ENCODE measurements at regions not wholly inside any gene's neighbourhood (a gene's known extent, or its start where the extent isn't known, plus 50 kb on each side); places are given as distances from the start of the nearest gene placed in this dataset.

DNA sequence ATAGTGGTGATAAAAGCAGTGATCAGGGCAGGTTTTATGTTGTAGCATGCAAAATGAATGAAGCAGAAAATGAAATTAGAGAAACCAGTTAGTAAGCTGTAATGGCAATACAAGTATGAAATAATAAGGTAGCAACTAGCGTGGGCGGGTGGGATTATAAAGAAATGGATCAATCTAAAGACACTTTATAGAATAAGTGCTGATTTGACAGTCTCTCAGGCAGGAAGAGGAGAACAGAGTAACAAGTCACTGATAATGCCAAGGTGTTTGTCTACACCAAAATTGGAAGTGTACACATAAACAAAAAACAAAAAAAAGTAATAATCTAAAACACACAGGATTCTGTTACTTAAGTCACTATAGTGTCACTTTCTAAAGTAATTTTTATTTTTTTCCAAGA lies 51.0 kb upstream of the PCBP1 start:
- TF ChIP-seq CTCF (IDR thresholded peaks at IDR 0.05) (no peak), POLR2A (IDR thresholded peaks at IDR 0.05) (no peak)
- intact Hi-C loops (cut with DNase I): no loop called here
- WGBS, 4 donors: 95 to 98% (median 96%) methylated on average over 2 of the region's 2 CpGs

GRCh38 chr2:70035344-70035844 lies 51.9 kb upstream of the PCBP1 start:
- peak overlapping the region in 5 of 12 donors; percentile 14 to 78 (median 56) for H3K27ac ChIP-seq
- no peaks in the 10 kb centered on the region for H3K9me3 ChIP-seq
- no peaks in the 10 kb centered on the region for H3K27me3 ChIP-seq
- ATAC-seq: no peak
- intact Hi-C loops (cut with DNase I): no loop called here
- no peak for TF ChIP-seq POLR2A (IDR thresholded peaks at IDR 0.05)
- no peak for TF ChIP-seq CTCF (IDR thresholded peaks at IDR 0.05)
- DNase-seq: no peak
- peaks cover 0 to 36% (median 16%) of the 10 kb centered on the region in 12 donors for H3K4me1 ChIP-seq
- WGBS, 4 donors: 63 to 70% (median 70%) methylated on average over 1 of the region's 1 CpG
- H3K4me3 ChIP-seq: no peak overlapping the region
- peaks cover 0 to 4% (median 0%) of the 10 kb centered on the region in 9 donors for H3K36me3 ChIP-seq

More for the DNA sequence above, 51.0 kb upstream of the PCBP1 start:
- ATAC-seq (no peak), DNase-seq (no peak)
- no peak overlapping the region for H3K4me3 ChIP-seq
- peaks cover 0 to 31% (median 12%) of the 10 kb centered on the region in 12 donors for H3K4me1 ChIP-seq
- H3K9me3 ChIP-seq: no peaks in the 10 kb centered on the region
- H3K36me3 ChIP-seq: peaks cover 0 to 4% (median 0%) of the 10 kb centered on the region in 9 donors
- H3K27ac ChIP-seq: no peak overlapping the region
- H3K27me3 ChIP-seq: no peaks in the 10 kb centered on the region

DNA sequence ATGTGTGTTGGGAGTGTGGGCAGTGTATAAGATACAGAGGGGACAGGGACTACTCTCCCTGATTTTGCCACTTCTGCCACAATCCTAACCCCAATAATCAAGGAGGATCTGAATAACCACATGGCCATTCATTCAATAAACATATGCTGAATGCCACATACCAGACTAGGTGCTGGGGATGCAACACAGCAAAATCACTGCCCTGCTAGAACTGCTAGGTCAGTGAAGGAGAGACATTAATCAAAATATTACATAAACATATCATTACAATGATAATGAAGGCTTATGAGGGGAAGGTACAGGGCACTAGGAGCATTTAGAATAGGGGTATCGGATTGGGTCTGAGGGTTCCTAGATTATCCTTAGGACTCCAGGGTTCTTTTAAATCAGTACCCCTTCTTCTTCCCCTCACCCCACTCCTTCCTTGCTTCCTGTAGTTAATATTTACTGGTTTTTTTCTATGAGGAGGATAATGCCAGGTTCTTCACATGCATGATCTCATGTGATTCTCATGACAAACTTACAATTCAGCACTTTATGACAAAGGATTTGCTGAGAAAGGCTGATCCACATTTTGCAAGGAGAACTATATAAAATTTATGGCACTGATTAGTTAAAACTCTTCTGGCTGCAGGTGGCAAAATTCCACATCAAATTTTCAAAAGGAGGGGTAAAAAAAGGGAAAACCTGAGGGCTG lies 56.4 kb upstream of the PCBP1 start:
- intact Hi-C loops (cut with DNase I): no loop called here
- no peak overlapping the region for H3K4me3 ChIP-seq
- TF ChIP-seq POLR2A (IDR thresholded peaks at IDR 0.05) (no peak), CTCF (IDR thresholded peaks at IDR 0.05) (no peak)

DNA sequence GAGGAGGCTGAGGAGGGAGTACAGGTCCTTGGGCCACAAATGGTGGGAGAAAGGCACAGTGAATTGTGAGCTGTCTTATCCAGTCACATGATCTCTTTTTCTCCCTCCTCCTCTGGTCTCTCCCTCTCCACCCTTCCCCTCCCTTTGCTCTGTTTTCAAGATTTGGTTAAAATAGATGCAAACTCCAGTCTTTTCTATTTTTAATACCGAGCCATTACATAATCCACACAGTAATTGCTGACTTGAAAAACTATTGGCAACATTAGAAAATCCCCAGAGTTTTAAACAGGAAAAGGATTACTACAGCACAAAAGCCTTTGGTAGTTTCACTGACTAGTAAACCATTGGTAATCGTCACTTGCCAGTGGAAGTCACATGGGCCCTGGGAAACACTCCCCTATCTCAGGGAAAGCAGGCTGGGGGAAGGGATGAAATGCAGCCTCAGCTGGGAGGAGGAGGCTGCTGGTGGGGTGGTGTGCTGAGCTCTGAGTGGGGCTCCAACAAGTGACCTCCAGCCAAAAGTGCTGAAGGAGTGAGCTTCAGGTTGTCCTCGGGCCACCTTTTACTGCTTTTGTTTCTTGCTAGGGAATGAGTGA lies 57.4 kb upstream of the PCBP1 start:
- intact Hi-C loops (cut with DNase I): no loop called here
- Histone ChIP-seq H3K36me3 (peaks cover 0 to 4% (median 0%) of the 10 kb centered on the region in 9 donors), H3K27ac (peak overlapping the region; percentile 63 to 92 (median 77)), H3K27me3 (no peaks in the 10 kb centered on the region), H3K4me3 (peak overlapping the region in 2 of 12 donors; percentile 7 to 8), H3K4me1 (peaks cover 0 to 37% (median 23%) of the 10 kb centered on the region in 12 donors), H3K9me3 (no peaks in the 10 kb centered on the region)
- ATAC-seq: peak; percentile 85 to 96 (median 90)
- TF ChIP-seq CTCF (IDR thresholded peaks at IDR 0.05) (no peak), POLR2A (IDR thresholded peaks at IDR 0.05) (no peak)
- 8 to 28% (median 14%) methylated on average over 3 of the region's 3 CpGs for WGBS, 4 donors
- peak in 4 of 5 donors; percentile 72 to 84 (median 80) for DNase-seq

More for the DNA sequence above, 56.4 kb upstream of the PCBP1 start:
- Histone ChIP-seq H3K36me3 (peaks cover 0 to 4% (median 0%) of the 10 kb centered on the region in 9 donors), H3K4me1 (peaks cover 0 to 46% (median 28%) of the 10 kb centered on the region in 12 donors), H3K9me3 (no peaks in the 10 kb centered on the region), H3K27ac (peak overlapping the region in 10 of 12 donors; percentile 45 to 92 (median 78)), H3K27me3 (no peaks in the 10 kb centered on the region)
- 90 to 97% (median 96%) methylated on average over 1 of the region's 1 CpG for WGBS, 4 donors
- DNase-seq: no peak
- ATAC-seq: no peak

Data from heart left ventricle (tissue), 16 donors.